ENCODE measurements at regions not wholly inside any gene's neighbourhood (a gene's known extent, or its start where the extent isn't known, plus 50 kb on each side); places are given as distances from the start of the nearest gene placed in this dataset.

DNA sequence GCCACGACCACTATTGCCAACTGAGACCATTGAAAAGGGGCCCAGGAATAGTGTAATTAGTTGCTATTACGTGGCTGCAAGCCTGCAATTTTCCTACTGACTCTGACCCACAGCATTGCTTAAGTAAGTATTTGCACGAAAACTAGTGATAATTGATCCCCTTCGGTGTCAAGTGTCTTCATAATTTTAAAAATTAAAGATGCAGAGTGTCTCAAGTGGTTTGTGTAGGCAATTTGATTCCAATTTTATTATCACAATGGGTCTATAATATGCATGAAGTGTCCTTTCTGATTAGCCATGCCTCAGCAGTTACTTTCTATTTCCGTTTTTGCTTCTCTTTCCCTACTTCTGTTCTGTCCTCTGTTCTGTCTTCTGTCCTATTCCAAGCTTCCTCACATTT, 259.2 kb downstream of the C3orf38 start:
- TF ChIP-seq CTCF (IDR thresholded peaks at IDR 0.05; ENCODE audit: insufficient read depth, low read length) = no peak
- TF ChIP-seq, protein P1, sequence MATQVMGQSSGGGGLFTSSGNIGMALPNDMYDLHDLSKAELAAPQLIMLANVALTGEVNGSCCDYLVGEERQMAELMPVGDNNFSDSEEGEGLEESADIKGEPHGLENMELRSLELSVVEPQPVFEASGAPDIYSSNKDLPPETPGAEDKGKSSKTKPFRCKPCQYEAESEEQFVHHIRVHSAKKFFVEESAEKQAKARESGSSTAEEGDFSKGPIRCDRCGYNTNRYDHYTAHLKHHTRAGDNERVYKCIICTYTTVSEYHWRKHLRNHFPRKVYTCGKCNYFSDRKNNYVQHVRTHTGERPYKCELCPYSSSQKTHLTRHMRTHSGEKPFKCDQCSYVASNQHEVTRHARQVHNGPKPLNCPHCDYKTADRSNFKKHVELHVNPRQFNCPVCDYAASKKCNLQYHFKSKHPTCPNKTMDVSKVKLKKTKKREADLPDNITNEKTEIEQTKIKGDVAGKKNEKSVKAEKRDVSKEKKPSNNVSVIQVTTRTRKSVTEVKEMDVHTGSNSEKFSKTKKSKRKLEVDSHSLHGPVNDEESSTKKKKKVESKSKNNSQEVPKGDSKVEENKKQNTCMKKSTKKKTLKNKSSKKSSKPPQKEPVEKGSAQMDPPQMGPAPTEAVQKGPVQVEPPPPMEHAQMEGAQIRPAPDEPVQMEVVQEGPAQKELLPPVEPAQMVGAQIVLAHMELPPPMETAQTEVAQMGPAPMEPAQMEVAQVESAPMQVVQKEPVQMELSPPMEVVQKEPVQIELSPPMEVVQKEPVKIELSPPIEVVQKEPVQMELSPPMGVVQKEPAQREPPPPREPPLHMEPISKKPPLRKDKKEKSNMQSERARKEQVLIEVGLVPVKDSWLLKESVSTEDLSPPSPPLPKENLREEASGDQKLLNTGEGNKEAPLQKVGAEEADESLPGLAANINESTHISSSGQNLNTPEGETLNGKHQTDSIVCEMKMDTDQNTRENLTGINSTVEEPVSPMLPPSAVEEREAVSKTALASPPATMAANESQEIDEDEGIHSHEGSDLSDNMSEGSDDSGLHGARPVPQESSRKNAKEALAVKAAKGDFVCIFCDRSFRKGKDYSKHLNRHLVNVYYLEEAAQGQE (IDR thresholded peaks at IDR 0.05; ENCODE audit: insufficient replicate concordance, low read depth) = no peak
